HepG2 (cell line): ENCODE measurements at regions not wholly inside any gene's neighbourhood (a gene's known extent, or its start where the extent isn't known, plus 50 kb on each side); places are given as distances from the start of the nearest gene placed in this dataset.

Experiments
- ATAC-seq: fragments of 200-7000 bp; cut with Tn5 transposase; 3 replicates; pipeline ENCODE4 v1.9.1; 2020; ENCODE audit warnings: mild to moderate bottlenecking, moderate library complexity
- BruUV-seq: library from RNA; stranded (reverse); fragments of 400-500 nt; replicated peaks from 2 replicates; lab custom pipeline; 2021; lab: Mats Ljungman, UMichigan
- CTCF ChIA-PET: fragments of 300-600 bp; formaldehyde crosslinking; extraction: SDS; loops from one replicate; lab custom pipeline; 2021; ENCODE audit warnings: low total read pairs, inconsistent platforms, low intra/inter-chr PET ratio; lab: Yijun Ruan, JAX
- POLR2A ChIA-PET: fragments of 350-600 bp; sonication (Branson Sonifier 250); formaldehyde crosslinking; loops from one replicate; lab custom pipeline; 2020; ENCODE audit warnings: antibody characterized with exemption, inconsistent platforms; lab: Yijun Ruan, JAX
- DNase-seq: peaks from one replicate; pipeline ENCODE4 v3.0.0-alpha.2; 2015; ENCODE audit warnings: low spot score
- FAIRE-seq: peaks from 3 replicates; lab custom pipeline; 2011; peaks lifted over from hg19 to GRCh38; lab: Jason Lieb, UNC
- H2AFZ ChIP-seq: one replicate; pipeline ENCODE4 v1.6.1; 2011; ENCODE audit warnings: low read length, inconsistent platforms
- H3K27ac ChIP-seq: fragments of 300-600 bp; 3 replicates; pipeline ENCODE4 v1.8.0; 2011; ENCODE audit warnings: mixed run types, mild to moderate bottlenecking, mixed read lengths, low read length, inconsistent platforms; ENCODE audit not compliant: insufficient read depth; ENCODE audit errors: extremely low read length
- H3K27me3 ChIP-seq, 2 experiments: fragments of 200-600 bp in 1 of 2; 2 replicates in 1 of 2; 3 replicates in 1 of 2; pipeline versions ENCODE4 v1.6.0 to v1.8.0; 2011; ENCODE audit warnings: low read length in 2 of 2, mild to moderate bottlenecking in 2 of 2, moderate library complexity in 2 of 2, inconsistent platforms in 1 of 2; ENCODE audit not compliant: insufficient read depth in 2 of 2, control insufficient read depth in 1 of 2
- H3K36me3 ChIP-seq, 2 experiments: fragments of 200-600 bp in 1 of 2; replicated peaks in 1 of 2; 2 replicates in 1 of 2; 3 replicates in 1 of 2; pipeline versions ENCODE4 v1.5.1 to v1.8.0; 2011; ENCODE audit warnings: low read length in 2 of 2, inconsistent platforms in 1 of 2; ENCODE audit not compliant: insufficient read depth in 2 of 2, control insufficient read depth in 1 of 2
- H3K4me1 ChIP-seq: 2 replicates; pipeline ENCODE4 v1.5.1; 2012; ENCODE audit warnings: low read length, inconsistent platforms; ENCODE audit not compliant: insufficient read depth
- H3K4me2 ChIP-seq: 2 replicates; pipeline ENCODE4 v1.6.0; 2011; ENCODE audit warnings: low read depth, low read length, inconsistent platforms
- H3K4me3 ChIP-seq, 3 experiments: fragments of 200-600 bp in 1 of 3; sonication (generic), shearing (Covaris generic) in 1 of 3; replicated peaks in 1 of 3; 2 replicates each; pipeline ENCODE4 v1.5.1; 2011 to 2016; ENCODE audit warnings: low read length in 3 of 3, inconsistent platforms in 2 of 3, low read depth in 2 of 3, mild to moderate bottlenecking in 2 of 3, control low read depth in 1 of 3, mixed read lengths in 1 of 3; ENCODE audit not compliant: insufficient read depth in 1 of 3
- H3K79me2 ChIP-seq: one replicate; pipeline ENCODE4 v1.6.1; 2011; ENCODE audit warnings: low read length, inconsistent platforms; ENCODE audit not compliant: insufficient read depth
- H3K9ac ChIP-seq: 2 replicates; pipeline ENCODE4 v1.6.0; 2011; ENCODE audit warnings: mild to moderate bottlenecking, low read depth, low read length, inconsistent platforms; ENCODE audit not compliant: insufficient read depth
- H3K9me3 ChIP-seq: 2 replicates; pipeline ENCODE4 v1.5.1; 2012; ENCODE audit warnings: mild to moderate bottlenecking, low read length
- H4K20me1 ChIP-seq: 2 replicates; pipeline ENCODE4 v1.6.0; 2011; ENCODE audit warnings: inconsistent platforms, mild to moderate bottlenecking, low read length, moderate library complexity; ENCODE audit not compliant: insufficient read depth
- HMGXB4 ChIP-seq, 2 experiments: sonication (generic) in 1 of 2; formaldehyde crosslinking in 1 of 2; IDR thresholded peaks; 2 replicates each; pipeline versions ENCODE4 v1.4.0 to v1.6.1; 2018 to 2020; ENCODE audit warnings: missing genetic modification reagents in 2 of 2, borderline replicate concordance in 1 of 2, low read depth in 1 of 2, mild to moderate bottlenecking in 1 of 2, missing biosample characterization in 1 of 2
- MTERF4 ChIP-seq: sonication (generic); formaldehyde crosslinking; IDR thresholded peaks from 2 replicates; pipeline ENCODE4 v1.8.0; 2023; ENCODE audit warnings: mild to moderate bottlenecking, missing genetic modification reagents
- NR2F2 ChIP-seq: IDR thresholded peaks from 2 replicates; pipeline ENCODE4 v1.6.1; 2012; ENCODE audit warnings: low read depth, inconsistent platforms, borderline replicate concordance
- PRDM15 ChIP-seq: sonication (generic); formaldehyde crosslinking; IDR thresholded peaks from 2 replicates; pipeline ENCODE4 v1.4.0; 2020; ENCODE audit warnings: missing genetic modification reagents
- RARG ChIP-seq: sonication (generic); formaldehyde crosslinking; IDR thresholded peaks from 2 replicates; pipeline ENCODE4 v1.4.0; 2020; ENCODE audit warnings: low read depth, mild to moderate bottlenecking, missing genetic modification reagents
- YEATS4 ChIP-seq: sonication (generic); formaldehyde crosslinking; IDR thresholded peaks from 2 replicates; pipeline ENCODE4 v1.4.0; 2020; ENCODE audit warnings: missing genetic modification reagents, borderline replicate concordance
- ZBTB7B ChIP-seq: sonication (generic); formaldehyde crosslinking; IDR thresholded peaks from 2 replicates; pipeline ENCODE4 v1.4.0; 2020; ENCODE audit warnings: missing genetic modification reagents
- ZIK1 ChIP-seq: sonication (generic); formaldehyde crosslinking; IDR thresholded peaks from 2 replicates; pipeline ENCODE4 v1.5.0; 2020; ENCODE audit warnings: mild to moderate bottlenecking, low read depth, missing genetic modification reagents, borderline replicate concordance
- ZNF468 ChIP-seq: sonication (generic); formaldehyde crosslinking; IDR thresholded peaks from 2 replicates; pipeline ENCODE4 v1.8.0; 2022; ENCODE audit warnings: mild to moderate bottlenecking, moderate library complexity, missing genetic modification reagents
- ZNF549 ChIP-seq: sonication (generic); formaldehyde crosslinking; IDR thresholded peaks from 2 replicates; pipeline ENCODE4 v1.5.0; 2020; ENCODE audit warnings: missing genetic modification reagents
- ZNF616 ChIP-seq: sonication (generic); formaldehyde crosslinking; IDR thresholded peaks from 2 replicates; pipeline ENCODE4 v1.5.0; 2020; ENCODE audit warnings: low read depth, mild to moderate bottlenecking, missing genetic modification reagents
- ZNF644 ChIP-seq: IDR thresholded peaks from 2 replicates; pipeline ENCODE4 v1.6.1; 2016; ENCODE audit warnings: low read depth
- WGBS: methylation state at CpG from one replicate; pipeline ENCODE4 v1.1.6; 2017; ENCODE audit warnings: low lambda C conversion rate; 5-methylcytosine and 5-hydroxymethylcytosine counted together
- in situ Hi-C: cut with HindIII; loops from 2 replicates; pipeline ENCODE4 v1.10.0; 2017; ENCODE audit warnings: low pct_unique_long_range_greater_than_20kb; ENCODE audit not compliant: extremely low pct_ligation_motif_present
- intact Hi-C: fragments of 100-400 bp; cut with micrococcal nuclease; formaldehyde crosslinking; loops from one replicate; pipeline ENCODE4 v1.10.0; 2022; ENCODE audit not compliant: unreplicated experiment
- TF ChIP-seq, protein P1 (sequence below): sonication (generic); formaldehyde crosslinking; IDR thresholded peaks from 2 replicates; pipeline ENCODE4 v1.5.0; 2020; ENCODE audit warnings: missing genetic modification reagents

DNA sequence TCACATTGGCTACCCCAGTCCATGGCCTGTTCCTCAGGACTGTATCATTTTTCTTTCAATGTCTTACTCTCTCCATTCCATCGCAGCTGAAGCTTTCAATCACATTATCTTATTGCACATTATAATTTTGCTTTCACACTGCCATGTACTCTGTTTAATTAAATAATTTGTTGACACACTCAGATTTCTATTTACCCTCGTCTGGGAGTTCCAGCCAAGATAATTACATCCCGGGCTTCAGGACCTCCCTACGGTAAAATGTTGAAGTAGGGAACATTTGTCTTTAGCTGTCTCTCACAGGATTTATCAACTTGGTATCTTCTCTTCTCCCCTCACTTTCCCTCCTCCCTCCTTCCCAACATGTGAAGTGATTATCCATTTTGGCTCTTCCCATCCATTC is 177.2 kb upstream of the RASSF8 start:
- 39% methylated on average over 4 of the region's 4 CpGs for WGBS
- TF ChIP-seq ZNF616 (CRISPR knock-in tag) (no peak), NR2F2 (no peak), ZBTB7B (no peak), ZIK1 (CRISPR knock-in tag) (no peak), ZNF549 (no peak), MTERF4 (CRISPR knock-in tag) (no peak), ZNF468 (CRISPR knock-in tag) (no peak), ZNF644 (no peak), RARG (CRISPR knock-in tag) (no peak), HMGXB4 (CRISPR knock-in tag; IDR thresholded peaks at IDR 0.05; ENCODE audit: borderline replicate concordance in 1 of 2, low read depth in 1 of 2) (no peak), PRDM15 (CRISPR knock-in tag) (no peak), YEATS4 (CRISPR knock-in tag) (no peak)
- TF ChIP-seq, protein P1, sequence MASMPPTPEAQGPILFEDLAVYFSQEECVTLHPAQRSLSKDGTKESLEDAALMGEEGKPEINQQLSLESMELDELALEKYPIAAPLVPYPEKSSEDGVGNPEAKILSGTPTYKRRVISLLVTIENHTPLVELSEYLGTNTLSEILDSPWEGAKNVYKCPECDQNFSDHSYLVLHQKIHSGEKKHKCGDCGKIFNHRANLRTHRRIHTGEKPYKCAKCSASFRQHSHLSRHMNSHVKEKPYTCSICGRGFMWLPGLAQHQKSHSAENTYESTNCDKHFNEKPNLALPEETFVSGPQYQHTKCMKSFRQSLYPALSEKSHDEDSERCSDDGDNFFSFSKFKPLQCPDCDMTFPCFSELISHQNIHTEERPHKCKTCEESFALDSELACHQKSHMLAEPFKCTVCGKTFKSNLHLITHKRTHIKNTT (CRISPR knock-in tag), result no peak

More for the DNA sequence above, 177.2 kb upstream of the RASSF8 start:
- H3K4me1 ChIP-seq, result peaks cover 9% of the 10 kb centered on the region
- no peak overlapping the region for H3K4me2 ChIP-seq
- no peaks in the 10 kb centered on the region for H3K79me2 ChIP-seq
- BruUV-seq, result no TSS peak
- no peak overlapping the region for H3K9ac ChIP-seq
- no peaks in the 10 kb centered on the region for H4K20me1 ChIP-seq
- no peak overlapping the region for H3K4me3 ChIP-seq
- ChIA-PET POLR2A (no interaction called here), CTCF (no interaction called here)
- H2AFZ ChIP-seq, result no peak overlapping the region
- FAIRE-seq (no peak), DNase-seq (no peak), ATAC-seq (no peak)
- H3K27ac ChIP-seq, result no peak overlapping the region
- H3K27me3 ChIP-seq, result no peaks in the 10 kb centered on the region
- intact Hi-C loops, result loop anchor here (2.0 kb wide), 1 partner anchor 20 kb away; no protein-coding TSS in a partner anchor
- in situ Hi-C loops, result no loop called here
- H3K36me3 ChIP-seq, result no peaks in the 10 kb centered on the region
- H3K9me3 ChIP-seq, result no peaks in the 10 kb centered on the region
